Bronchial epithelial cell (primary cell): ENCODE measurements at regions not wholly inside any gene's neighbourhood (a gene's known extent, or its start where the extent isn't known, plus 50 kb on each side); places are given as distances from the start of the nearest gene placed in this dataset.
A peak's percentile ranks its signal among the peaks of the same experiment; 100 is the strongest.

Experiments
- DNase-seq: peaks from one replicate; pipeline ENCODE4 v3.0.0-alpha.2; 2010; ENCODE audit warnings: low read depth
- FAIRE-seq: peaks from 2 replicates; lab custom pipeline; 2011; peaks lifted over from hg19 to GRCh38; lab: Jason Lieb, UNC
- H3K27me3 ChIP-seq: 2 replicates; pipeline ENCODE4 v1.5.1; 2011; ENCODE audit warnings: low read length; ENCODE audit not compliant: control insufficient read depth, insufficient read depth
- H3K36me3 ChIP-seq: 2 replicates; pipeline ENCODE4 v1.5.1; 2011; ENCODE audit warnings: low read length; ENCODE audit not compliant: control insufficient read depth, insufficient read depth
- H3K4me3 ChIP-seq: 2 replicates; pipeline ENCODE4 v1.5.1; 2011; ENCODE audit warnings: mild to moderate bottlenecking, low read depth, low read length, control low read depth
- CTCF ChIP-seq: IDR thresholded peaks from 2 replicates; pipeline ENCODE4 v1.5.1; 2011; ENCODE audit warnings: mild to moderate bottlenecking, moderate library complexity, low read length, control low read depth, inconsistent platforms; ENCODE audit not compliant: insufficient read depth, severe bottlenecking

- Histone ChIP-seq H3K27me3 (no peaks in the 10 kb centered on the region), H3K4me3 (no peak overlapping the region), H3K36me3 (no peaks in the 10 kb centered on the region)
- FAIRE-seq (no peak), DNase-seq (no peak)
- TF ChIP-seq CTCF = no peak
These were observed 535.8 kb downstream of the GALR1 start for GRCh38 chr18:77785415-77785975.

- Histone ChIP-seq H3K36me3 (no peaks in the 10 kb centered on the region), H3K4me3 (no peak overlapping the region), H3K27me3 (no peaks in the 10 kb centered on the region)
- FAIRE-seq = no peak
- no peak for DNase-seq
- no peak for TF ChIP-seq CTCF
These were observed 553.4 kb downstream of the GALR1 start for GRCh38 chr18:77803024-77803423.

GRCh38 chr18:77804382-77804781 lies 554.7 kb downstream of the GALR1 start:
- Histone ChIP-seq H3K36me3 (no peaks in the 10 kb centered on the region), H3K4me3 (no peak overlapping the region), H3K27me3 (no peaks in the 10 kb centered on the region)
- DNase-seq (no peak), FAIRE-seq (no peak)
- no peak for TF ChIP-seq CTCF

- Histone ChIP-seq H3K36me3 (no peaks in the 10 kb centered on the region), H3K27me3 (no peaks in the 10 kb centered on the region), H3K4me3 (no peak overlapping the region)
- DNase-seq (no peak), FAIRE-seq (peak; percentile 97)
- TF ChIP-seq CTCF = no peak
These were observed 558.0 kb downstream of the GALR1 start for GRCh38 chr18:77807650-77808049.

GRCh38 chr18:77811503-77811902 lies 561.9 kb downstream of the GALR1 start:
- H3K4me3 ChIP-seq = no peak overlapping the region
- no peak for FAIRE-seq
- no peaks in the 10 kb centered on the region for H3K27me3 ChIP-seq
- no peak for TF ChIP-seq CTCF
- DNase-seq = peak; percentile 16
- no peaks in the 10 kb centered on the region for H3K36me3 ChIP-seq
